ENCODE measurements at regions not wholly inside any gene's neighbourhood (a gene's known extent, or its start where the extent isn't known, plus 50 kb on each side); places are given as distances from the start of the nearest gene placed in this dataset.

DNA sequence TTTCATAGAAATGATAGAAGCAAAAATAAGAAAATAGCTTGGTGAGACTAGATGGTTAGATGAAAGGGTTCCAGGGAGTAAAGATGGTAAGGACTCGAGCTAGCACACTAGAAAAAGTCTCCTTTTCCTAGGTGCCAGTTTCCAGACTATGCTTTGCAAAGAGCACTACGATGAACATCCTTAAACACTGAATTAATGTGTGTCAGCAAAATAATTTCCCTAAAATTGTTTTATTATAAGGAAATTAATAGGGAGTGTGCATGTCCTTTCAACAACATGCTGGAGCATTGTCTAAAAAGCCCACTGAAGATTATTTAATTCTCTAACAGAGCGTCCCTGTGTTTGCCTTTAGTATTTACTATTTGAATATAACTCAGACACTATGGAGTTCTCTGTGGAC, 107.4 kb upstream of the NDUFV2 start:
- TF ChIP-seq CTCF (IDR thresholded peaks at IDR 0.05) (no peak), POLR2A (IDR thresholded peaks at IDR 0.05) (no peak), POLR2AphosphoS5 (IDR thresholded peaks at IDR 0.05) (no peak)

Measured in prostate gland (tissue), 2 donors.